GM23248 (cell line): ENCODE measurements at regions not wholly inside any gene's neighbourhood (a gene's known extent, or its start where the extent isn't known, plus 50 kb on each side); places are given as distances from the start of the nearest gene placed in this dataset.

Experiments
- EZH2 ChIP-seq: fragments of 200-600 bp; sonication (generic); IDR thresholded peaks from 2 replicates; pipeline ENCODE4 v1.6.1; 2018; ENCODE audit warnings: antibody characterized with exemption, mild to moderate bottlenecking; ENCODE audit not compliant: insufficient read depth, poor library complexity, severe bottlenecking
- EZH2phosphoT487 ChIP-seq: fragments of 200-600 bp; sonication (generic); IDR thresholded peaks from 2 replicates; pipeline ENCODE4 v1.6.1; 2018; ENCODE audit warnings: antibody characterized with exemption, moderate library complexity, mild to moderate bottlenecking, low read depth; ENCODE audit not compliant: insufficient read depth

DNA sequence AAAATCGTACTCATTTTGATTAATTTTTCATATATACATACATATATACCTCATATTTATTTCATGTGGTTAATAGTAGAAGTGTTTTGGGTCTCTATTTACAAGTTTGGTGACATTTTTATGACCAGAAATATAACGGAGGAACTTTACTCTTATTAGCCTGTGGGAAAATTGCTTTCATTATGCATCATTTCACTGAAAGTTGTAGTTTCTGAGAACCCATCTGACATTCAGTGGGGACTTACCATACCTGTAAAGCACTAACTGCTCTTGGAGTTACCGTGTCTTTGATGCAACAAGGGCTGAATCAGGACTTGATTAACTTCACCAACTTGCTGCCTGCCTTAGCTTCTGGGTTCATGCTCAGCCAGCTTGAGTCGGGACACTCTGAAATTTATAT is 49.9 kb upstream of the ITPKB start:
- no peak for TF ChIP-seq EZH2
- no peak for TF ChIP-seq EZH2phosphoT487
